Retinal pigment epithelial cell (primary cell): ENCODE measurements at regions not wholly inside any gene's neighbourhood (a gene's known extent, or its start where the extent isn't known, plus 50 kb on each side); places are given as distances from the start of the nearest gene placed in this dataset.

ENCODE experiments used
- DNase-seq: peaks from one replicate; pipeline ENCODE4 v3.0.0-alpha.2; 2010; ENCODE audit warnings: low read depth
- H3K4me3 ChIP-seq: 2 replicates; pipeline ENCODE4 v1.5.1; 2011; ENCODE audit warnings: mild to moderate bottlenecking, low read length, control low read depth, moderate library complexity
- TF ChIP-seq, protein P1 (sequence below): conservative IDR thresholded peaks from 2 replicates; pipeline ENCODE4 v1.5.1; 2011; ENCODE audit warnings: low read depth, low read length, control low read depth, inconsistent platforms

DNA sequence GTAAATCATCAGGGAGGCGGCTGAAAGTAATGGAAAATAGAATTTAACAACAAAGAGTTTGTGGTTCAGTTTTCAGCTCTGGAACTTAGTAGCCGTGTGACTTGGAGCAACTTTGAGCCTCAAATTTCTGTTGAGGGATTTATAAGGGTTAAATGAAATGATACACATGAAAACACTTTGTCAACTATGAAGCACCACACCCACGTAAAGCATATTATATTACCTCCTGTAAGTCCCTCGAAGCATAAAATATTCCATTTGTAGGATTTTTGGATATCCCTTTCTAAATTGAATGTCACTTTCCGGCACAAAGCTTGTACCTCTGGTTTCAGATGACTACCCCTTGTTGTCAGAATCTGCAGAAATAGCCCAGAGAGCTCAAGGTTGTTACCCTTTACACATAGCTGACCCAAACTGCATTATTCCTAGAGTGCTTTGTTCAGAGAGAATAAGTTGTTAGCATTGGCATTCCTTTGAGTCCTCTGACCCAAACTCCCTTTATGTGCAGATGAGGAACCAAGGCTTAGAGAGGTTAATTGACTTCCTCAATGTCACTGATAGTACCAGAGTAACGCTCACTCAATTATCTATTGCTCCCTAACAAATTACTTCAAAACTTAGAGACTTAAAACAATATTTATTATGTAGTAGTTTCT lies 187.9 kb upstream of the UMPS start:
- TF ChIP-seq, protein P1, sequence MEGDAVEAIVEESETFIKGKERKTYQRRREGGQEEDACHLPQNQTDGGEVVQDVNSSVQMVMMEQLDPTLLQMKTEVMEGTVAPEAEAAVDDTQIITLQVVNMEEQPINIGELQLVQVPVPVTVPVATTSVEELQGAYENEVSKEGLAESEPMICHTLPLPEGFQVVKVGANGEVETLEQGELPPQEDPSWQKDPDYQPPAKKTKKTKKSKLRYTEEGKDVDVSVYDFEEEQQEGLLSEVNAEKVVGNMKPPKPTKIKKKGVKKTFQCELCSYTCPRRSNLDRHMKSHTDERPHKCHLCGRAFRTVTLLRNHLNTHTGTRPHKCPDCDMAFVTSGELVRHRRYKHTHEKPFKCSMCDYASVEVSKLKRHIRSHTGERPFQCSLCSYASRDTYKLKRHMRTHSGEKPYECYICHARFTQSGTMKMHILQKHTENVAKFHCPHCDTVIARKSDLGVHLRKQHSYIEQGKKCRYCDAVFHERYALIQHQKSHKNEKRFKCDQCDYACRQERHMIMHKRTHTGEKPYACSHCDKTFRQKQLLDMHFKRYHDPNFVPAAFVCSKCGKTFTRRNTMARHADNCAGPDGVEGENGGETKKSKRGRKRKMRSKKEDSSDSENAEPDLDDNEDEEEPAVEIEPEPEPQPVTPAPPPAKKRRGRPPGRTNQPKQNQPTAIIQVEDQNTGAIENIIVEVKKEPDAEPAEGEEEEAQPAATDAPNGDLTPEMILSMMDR = no peak
- H3K4me3 ChIP-seq = no peak overlapping the region
- DNase-seq = no peak

DNA sequence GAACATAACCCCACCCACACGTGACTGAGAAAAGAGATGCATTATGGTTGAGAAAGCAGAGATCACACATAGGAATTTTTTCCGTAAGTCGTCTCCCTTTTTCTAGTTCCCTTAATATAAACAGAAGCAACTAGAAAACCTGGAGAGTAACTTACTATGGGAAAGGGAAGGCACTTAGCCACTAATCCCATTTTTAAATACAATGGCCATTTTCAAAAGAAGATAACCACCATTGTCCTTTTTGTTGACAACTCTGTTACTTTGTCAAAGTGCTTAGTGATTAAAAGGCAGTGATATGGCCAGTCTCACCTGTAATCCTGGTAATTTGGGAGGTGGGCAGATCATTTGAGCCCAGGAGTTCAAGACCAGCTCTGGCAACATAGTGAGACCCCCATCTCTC lies 184.4 kb upstream of the UMPS start:
- no peak overlapping the region for H3K4me3 ChIP-seq
- DNase-seq = no peak
- TF ChIP-seq, protein P1 = no peak

DNA sequence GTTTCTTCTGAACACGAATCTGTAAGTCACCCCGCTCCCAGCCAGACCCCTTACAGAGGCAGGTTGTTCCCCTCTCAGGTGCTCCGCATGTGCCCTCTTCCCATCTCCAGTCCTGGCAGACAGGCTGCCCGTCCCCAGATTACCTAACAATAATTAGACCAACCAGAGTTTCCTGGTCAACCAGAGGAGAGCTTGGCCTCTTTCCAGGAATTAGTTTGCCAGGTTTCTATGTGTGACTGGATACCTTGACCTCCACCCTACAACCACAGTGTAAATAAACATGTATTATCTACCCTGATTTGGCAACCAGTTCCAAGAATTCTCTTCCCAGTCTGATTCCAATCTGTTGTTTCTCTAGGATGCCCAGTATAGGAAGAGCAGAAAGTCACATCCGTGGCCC lies 178.0 kb upstream of the UMPS start:
- no peak for DNase-seq
- H3K4me3 ChIP-seq = no peak overlapping the region
- TF ChIP-seq, protein P1 = no peak

DNA sequence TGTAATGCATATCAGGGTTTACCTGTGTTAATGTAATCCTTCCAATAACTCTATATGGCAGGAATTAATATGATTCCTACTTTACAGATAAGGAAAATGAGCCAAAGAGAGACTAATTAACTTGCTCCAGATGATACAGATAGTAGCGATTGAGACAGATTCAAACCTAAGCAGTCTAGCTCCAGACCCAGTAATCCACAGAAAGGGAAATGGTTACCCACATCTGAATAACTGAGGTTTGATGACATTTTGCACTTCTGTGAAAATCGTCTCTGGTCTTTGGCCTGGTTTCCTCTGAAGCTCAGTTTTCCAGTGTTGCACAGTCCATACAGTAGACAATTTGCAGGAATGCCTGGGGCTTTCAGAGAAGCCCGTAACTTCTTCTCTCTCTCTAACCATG lies 177.1 kb upstream of the UMPS start:
- no peak overlapping the region for H3K4me3 ChIP-seq
- no peak for DNase-seq
- TF ChIP-seq, protein P1 = no peak

DNA sequence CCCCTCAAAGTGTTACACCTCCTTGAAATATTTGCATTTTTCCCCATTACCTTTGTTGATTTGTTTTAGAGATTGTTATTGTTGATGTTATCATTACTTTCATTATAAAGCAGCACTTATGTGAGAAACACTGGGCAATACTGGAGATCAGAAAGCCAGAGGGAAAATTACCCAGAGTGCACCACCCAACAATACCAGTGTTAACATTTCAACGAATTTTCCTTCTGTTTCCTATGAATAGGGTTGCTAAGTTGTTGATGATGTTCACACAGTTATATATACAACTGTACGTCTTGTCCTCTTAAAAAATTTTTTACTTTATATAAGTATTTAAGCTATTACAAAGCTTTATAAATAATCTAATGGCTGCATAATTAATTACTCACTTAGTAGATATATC lies 173.6 kb upstream of the UMPS start:
- TF ChIP-seq, protein P1 = no peak

DNA sequence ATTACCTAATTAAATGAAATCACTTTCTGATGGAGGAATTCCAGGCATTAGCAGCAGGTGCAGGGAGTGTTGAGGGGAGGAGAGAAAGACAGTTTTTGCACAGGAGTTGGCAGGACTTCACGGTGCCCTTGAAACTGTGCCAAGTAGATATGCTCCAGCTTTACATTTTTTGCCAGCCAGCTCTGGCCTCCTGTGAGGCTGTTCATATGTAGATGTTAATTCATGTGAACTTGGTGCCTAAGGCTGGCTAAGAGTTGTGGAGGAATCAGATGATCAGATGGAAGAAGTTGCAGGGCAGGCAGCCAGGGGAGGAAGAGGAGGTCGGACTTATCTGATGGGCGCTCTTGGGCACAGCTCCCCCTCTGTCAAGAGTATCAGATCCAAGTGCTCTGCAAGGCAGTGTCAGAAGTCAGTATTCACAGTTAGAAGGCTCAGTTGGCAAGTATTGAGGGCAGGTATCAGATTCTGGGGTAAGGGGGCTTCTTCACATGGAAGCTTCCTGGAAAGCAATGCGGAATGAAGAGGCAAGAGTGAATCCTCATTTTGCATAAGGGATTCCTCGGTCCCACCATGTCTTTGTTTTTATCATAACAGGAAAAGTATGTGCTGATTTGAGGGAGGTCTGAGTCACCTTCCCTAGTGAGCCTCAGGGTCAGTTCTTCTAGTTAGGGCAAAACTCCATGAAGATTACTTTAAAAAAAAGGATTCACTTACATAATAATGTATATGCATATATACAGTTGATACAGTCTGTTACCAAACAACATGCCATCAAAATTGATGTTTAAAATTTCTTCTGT lies 172.6 kb upstream of the UMPS start:
- no peak overlapping the region for H3K4me3 ChIP-seq
- no peak for DNase-seq
- TF ChIP-seq, protein P1 = no peak

More for the DNA sequence above, 173.6 kb upstream of the UMPS start:
- no peak for DNase-seq
- H3K4me3 ChIP-seq = no peak overlapping the region
